ENCODE measurements at regions not wholly inside any gene's neighbourhood (a gene's known extent, or its start where the extent isn't known, plus 50 kb on each side); places are given as distances from the start of the nearest gene placed in this dataset.

- TF ChIP-seq POLR2A (IDR thresholded peaks at IDR 0.05; ENCODE audit: low read length), result no peak
- no peak for TF ChIP-seq GATA1 (IDR thresholded peaks at IDR 0.05; ENCODE audit: low read depth, low read length)
Measured at GRCh38 chr21:35488946-35489345, 439.8 kb upstream of the RUNX1 start.

All from erythroblast (primary cell).